Epithelial cell of esophagus (primary cell): ENCODE measurements at regions not wholly inside any gene's neighbourhood (a gene's known extent, or its start where the extent isn't known, plus 50 kb on each side); places are given as distances from the start of the nearest gene placed in this dataset.

Source experiments
- DNase-seq: peaks from one replicate; pipeline ENCODE4 v3.0.0; 2010; ENCODE audit warnings: low read depth
- H3K4me3 ChIP-seq: 2 replicates; pipeline ENCODE4 v1.5.1; 2011; ENCODE audit warnings: mild to moderate bottlenecking, low read length, control low read depth
- CTCF ChIP-seq: IDR thresholded peaks from 2 replicates; pipeline ENCODE4 v1.5.1; 2011; ENCODE audit warnings: low read depth, mild to moderate bottlenecking, low read length, control low read depth, inconsistent platforms; ENCODE audit not compliant: insufficient read depth; ENCODE audit errors: missing control alignments

- TF ChIP-seq CTCF = no peak
- no peak overlapping the region for H3K4me3 ChIP-seq
- no peak for DNase-seq
These were observed 213.8 kb downstream of the IBTK start for GRCh38 chr6:82033631-82034211.

GRCh38 chr6:82032444-82032843 lies 215.1 kb downstream of the IBTK start:
- DNase-seq = no peak
- TF ChIP-seq CTCF = no peak
- no peak overlapping the region for H3K4me3 ChIP-seq

GRCh38 chr6:82030761-82031503 lies 216.6 kb downstream of the IBTK start:
- peak; percentile 53 for DNase-seq
- no peak overlapping the region for H3K4me3 ChIP-seq
- TF ChIP-seq CTCF = no peak

GRCh38 chr6:82030301-82030700 lies 217.2 kb downstream of the IBTK start:
- no peak overlapping the region for H3K4me3 ChIP-seq
- TF ChIP-seq CTCF = no peak
- peak; percentile 70 for DNase-seq

GRCh38 chr6:82025271-82025670 lies 222.3 kb downstream of the IBTK start:
- DNase-seq = no peak
- H3K4me3 ChIP-seq = no peak overlapping the region
- no peak for TF ChIP-seq CTCF

- DNase-seq = peak; percentile 93
- no peak for TF ChIP-seq CTCF
- H3K4me3 ChIP-seq = no peak overlapping the region
These were observed 224.9 kb downstream of the IBTK start for GRCh38 chr6:82022614-82023129.
